Suprapubic skin (tissue), 4 donors: ENCODE measurements at regions not wholly inside any gene's neighbourhood (a gene's known extent, or its start where the extent isn't known, plus 50 kb on each side); places are given as distances from the start of the nearest gene placed in this dataset.

Experiments
- DNase-seq, 2 donors: peaks; one replicate each; pipeline ENCODE4 v3.0.0-alpha.2; 2019; ENCODE audit warnings: low spot score in 2 of 2
- H3K27ac ChIP-seq: fragments of 200-600 bp; sonication (generic); one replicate; pipeline ENCODE4 v1.5.1; 2019
- H3K27me3 ChIP-seq: fragments of 200-600 bp; sonication (generic); one replicate; pipeline ENCODE4 v1.5.1; 2019
- H3K36me3 ChIP-seq: fragments of 200-600 bp; sonication (generic); one replicate; pipeline ENCODE4 v1.5.1; 2019
- H3K4me1 ChIP-seq: fragments of 200-600 bp; sonication (generic); one replicate; pipeline ENCODE4 v1.5.1; 2019
- H3K4me3 ChIP-seq: fragments of 200-600 bp; sonication (generic); one replicate; pipeline ENCODE4 v1.5.1; 2019; ENCODE audit warnings: mild to moderate bottlenecking
- H3K9me3 ChIP-seq: fragments of 200-600 bp; sonication (generic); one replicate; pipeline ENCODE4 v1.5.1; 2019
- EP300 ChIP-seq: sonication (generic); formaldehyde crosslinking; IDR thresholded peaks from one replicate; pipeline ENCODE4 v1.6.1; 2017; ENCODE audit warnings: antibody characterized with exemption
- POLR2A ChIP-seq, 2 donors: fragments of 450-650 bp; IDR thresholded peaks; one replicate each; pipeline ENCODE4 v1.6.1; 2017; ENCODE audit warnings: antibody characterized with exemption in 2 of 2, mild to moderate bottlenecking in 2 of 2, moderate library complexity in 2 of 2
- POLR2AphosphoS5 ChIP-seq, 3 donors: sonication (generic); formaldehyde crosslinking; IDR thresholded peaks; one replicate each; pipeline ENCODE4 v1.6.1; 2017; ENCODE audit warnings: antibody characterized with exemption in 3 of 3
- WGBS: methylation state at CpG from one replicate; pipeline ENCODE4 v1.1.5; 2018; 5-methylcytosine and 5-hydroxymethylcytosine counted together
- TF ChIP-seq, protein P1 (sequence below), 2 donors: fragments of 200-600 bp in 1 of 2; fragments of 450-650 bp in 1 of 2; sonication (generic) in 1 of 2; IDR thresholded peaks; one replicate each; pipeline ENCODE4 v1.5.1; 2016 to 2019; ENCODE audit warnings: antibody characterized with exemption in 2 of 2, mild to moderate bottlenecking in 1 of 2, moderate library complexity in 1 of 2

DNA sequence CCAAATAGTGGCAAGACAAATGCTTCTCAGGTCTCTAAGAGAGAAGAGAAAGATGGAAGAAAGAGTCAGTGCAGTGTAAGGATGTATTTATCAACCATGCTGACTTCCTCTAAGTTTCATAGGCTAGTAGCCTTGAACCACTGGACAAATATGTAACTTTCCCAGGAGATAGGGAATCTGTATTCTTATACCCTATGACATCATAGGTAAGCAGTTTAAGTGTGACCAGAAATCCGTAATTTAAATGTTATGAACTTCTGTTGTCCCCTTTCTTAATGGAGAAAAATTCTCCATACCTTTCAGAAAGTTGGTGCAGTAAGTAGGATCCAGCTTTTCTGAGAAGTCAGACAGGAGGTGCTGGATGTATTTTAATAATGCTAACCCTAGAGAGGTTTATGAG, 256.2 kb downstream of the LNPK start:
- no peak for DNase-seq
- Histone ChIP-seq H3K4me1 (no peaks in the 10 kb centered on the region), H3K4me3 (no peak overlapping the region), H3K9me3 (no peaks in the 10 kb centered on the region), H3K36me3 (no peaks in the 10 kb centered on the region), H3K27me3 (no peaks in the 10 kb centered on the region), H3K27ac (no peak overlapping the region)
- 0% methylated on average over 1 of the region's 1 CpG for WGBS
- TF ChIP-seq, protein P1, sequence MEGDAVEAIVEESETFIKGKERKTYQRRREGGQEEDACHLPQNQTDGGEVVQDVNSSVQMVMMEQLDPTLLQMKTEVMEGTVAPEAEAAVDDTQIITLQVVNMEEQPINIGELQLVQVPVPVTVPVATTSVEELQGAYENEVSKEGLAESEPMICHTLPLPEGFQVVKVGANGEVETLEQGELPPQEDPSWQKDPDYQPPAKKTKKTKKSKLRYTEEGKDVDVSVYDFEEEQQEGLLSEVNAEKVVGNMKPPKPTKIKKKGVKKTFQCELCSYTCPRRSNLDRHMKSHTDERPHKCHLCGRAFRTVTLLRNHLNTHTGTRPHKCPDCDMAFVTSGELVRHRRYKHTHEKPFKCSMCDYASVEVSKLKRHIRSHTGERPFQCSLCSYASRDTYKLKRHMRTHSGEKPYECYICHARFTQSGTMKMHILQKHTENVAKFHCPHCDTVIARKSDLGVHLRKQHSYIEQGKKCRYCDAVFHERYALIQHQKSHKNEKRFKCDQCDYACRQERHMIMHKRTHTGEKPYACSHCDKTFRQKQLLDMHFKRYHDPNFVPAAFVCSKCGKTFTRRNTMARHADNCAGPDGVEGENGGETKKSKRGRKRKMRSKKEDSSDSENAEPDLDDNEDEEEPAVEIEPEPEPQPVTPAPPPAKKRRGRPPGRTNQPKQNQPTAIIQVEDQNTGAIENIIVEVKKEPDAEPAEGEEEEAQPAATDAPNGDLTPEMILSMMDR (IDR thresholded peaks at IDR 0.05), result no peak
- TF ChIP-seq EP300 (no peak), POLR2A (IDR thresholded peaks at IDR 0.05) (no peak), POLR2AphosphoS5 (IDR thresholded peaks at IDR 0.05) (no peak)

DNA sequence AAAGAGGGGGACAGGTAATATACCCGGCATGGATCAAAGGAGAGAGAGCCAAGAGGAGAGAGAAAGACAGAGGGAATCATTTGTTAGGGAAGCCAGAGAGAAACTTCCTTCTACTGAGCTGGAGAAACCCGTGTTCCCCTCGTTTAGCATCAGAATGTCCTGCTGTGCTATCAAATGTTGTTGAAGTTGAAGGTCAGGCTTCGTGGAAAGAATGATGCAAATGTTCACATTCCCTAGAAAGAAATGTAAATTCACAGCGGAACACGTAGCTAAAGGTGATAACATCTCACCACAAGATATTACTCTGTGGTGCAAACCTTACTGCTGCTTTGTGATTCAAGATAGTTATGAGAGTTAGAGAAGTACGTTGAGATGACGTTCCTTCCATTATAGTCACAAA, 258.1 kb downstream of the LNPK start:
- DNase-seq, result no peak
- Histone ChIP-seq H3K36me3 (no peaks in the 10 kb centered on the region), H3K4me3 (no peak overlapping the region), H3K9me3 (no peaks in the 10 kb centered on the region), H3K4me1 (no peaks in the 10 kb centered on the region), H3K27me3 (no peaks in the 10 kb centered on the region), H3K27ac (no peak overlapping the region)
- WGBS, result 63% methylated on average over 8 of the region's 8 CpGs
- TF ChIP-seq, protein P1 (IDR thresholded peaks at IDR 0.05), result no peak
- TF ChIP-seq POLR2AphosphoS5 (IDR thresholded peaks at IDR 0.05) (no peak), POLR2A (IDR thresholded peaks at IDR 0.05) (no peak), EP300 (no peak)

DNA sequence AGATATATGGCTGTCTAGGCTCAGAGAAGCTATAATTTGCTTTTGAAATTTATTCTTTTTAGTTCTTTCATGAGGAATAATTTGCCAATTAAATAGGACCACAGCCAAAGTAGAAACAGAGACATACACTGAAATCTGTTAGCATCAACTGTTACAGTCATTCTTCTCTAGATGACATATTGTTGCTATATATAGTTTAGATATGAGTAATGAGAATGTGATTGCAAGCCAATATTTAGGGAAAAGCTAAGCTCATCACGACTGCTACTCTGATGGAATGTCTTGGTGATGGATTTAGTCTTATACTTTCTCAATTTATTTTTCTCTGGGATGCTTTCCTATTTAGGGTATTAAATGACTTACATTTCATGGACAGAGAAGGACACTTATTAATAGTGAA, 259.1 kb downstream of the LNPK start:
- WGBS, result 22% methylated on average over 1 of the region's 1 CpG
- Histone ChIP-seq H3K4me3 (no peak overlapping the region), H3K36me3 (no peaks in the 10 kb centered on the region), H3K27me3 (no peaks in the 10 kb centered on the region), H3K27ac (no peak overlapping the region), H3K9me3 (no peaks in the 10 kb centered on the region), H3K4me1 (no peaks in the 10 kb centered on the region)
- no peak for TF ChIP-seq POLR2AphosphoS5 (IDR thresholded peaks at IDR 0.05)
- TF ChIP-seq, protein P1 (IDR thresholded peaks at IDR 0.05), result no peak
- no peak for TF ChIP-seq POLR2A (IDR thresholded peaks at IDR 0.05)
- no peak for TF ChIP-seq EP300
- no peak for DNase-seq

DNA sequence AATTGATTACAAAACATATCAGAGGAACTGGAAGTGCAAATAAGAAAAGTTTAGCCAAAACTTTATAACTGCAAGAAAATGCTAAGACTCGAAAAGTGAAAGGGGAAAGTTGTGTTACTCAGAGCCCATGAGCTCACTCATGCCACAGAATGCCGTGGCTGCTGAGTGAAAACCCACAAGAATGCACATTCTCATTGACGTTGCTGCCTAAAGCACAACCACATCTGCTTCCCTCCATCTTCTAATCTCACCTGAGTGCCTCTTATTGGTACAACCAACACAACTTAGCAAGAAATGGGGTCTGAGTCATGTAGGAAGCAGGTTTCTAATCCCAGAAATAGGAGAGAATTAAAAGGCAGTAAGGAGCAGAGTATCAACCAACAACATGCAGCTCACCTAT, 259.7 kb downstream of the LNPK start:
- DNase-seq, result no peak
- H3K4me1 ChIP-seq, result no peaks in the 10 kb centered on the region
- H3K27ac ChIP-seq, result no peak overlapping the region
- WGBS, result 76% methylated on average over 3 of the region's 3 CpGs
- H3K9me3 ChIP-seq, result no peaks in the 10 kb centered on the region
- no peaks in the 10 kb centered on the region for H3K27me3 ChIP-seq
- TF ChIP-seq, protein P1 (IDR thresholded peaks at IDR 0.05), result no peak
- TF ChIP-seq POLR2A (IDR thresholded peaks at IDR 0.05) (no peak), EP300 (no peak), POLR2AphosphoS5 (IDR thresholded peaks at IDR 0.05) (no peak)
- H3K4me3 ChIP-seq, result no peak overlapping the region
- H3K36me3 ChIP-seq, result no peaks in the 10 kb centered on the region

DNA sequence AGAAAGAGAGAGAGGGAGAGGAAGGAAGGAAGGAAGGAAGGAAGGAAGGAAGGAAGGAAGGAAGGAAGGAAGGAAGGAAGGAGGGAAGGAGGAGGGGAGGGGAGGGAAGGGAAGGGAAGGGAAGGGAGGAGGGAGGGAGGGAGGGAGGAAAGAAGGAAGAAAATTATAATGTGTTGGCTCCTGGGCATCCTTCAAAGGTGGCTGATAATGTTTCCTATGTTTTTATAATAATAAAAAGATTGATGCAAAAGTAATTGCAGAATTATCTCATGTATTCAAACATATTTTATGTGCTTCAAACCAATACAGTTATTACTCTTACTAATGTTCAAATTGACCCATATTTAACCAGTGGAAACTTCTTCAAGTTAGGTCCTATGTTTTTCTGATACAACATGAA, 260.9 kb downstream of the LNPK start:
- no peak overlapping the region for H3K27ac ChIP-seq
- H3K27me3 ChIP-seq, result no peaks in the 10 kb centered on the region
- no peak overlapping the region for H3K4me3 ChIP-seq
- TF ChIP-seq, protein P1 (IDR thresholded peaks at IDR 0.05), result no peak
- no peak for TF ChIP-seq EP300
- no peak for TF ChIP-seq POLR2A (IDR thresholded peaks at IDR 0.05)
- no peak for TF ChIP-seq POLR2AphosphoS5 (IDR thresholded peaks at IDR 0.05)
- no peaks in the 10 kb centered on the region for H3K36me3 ChIP-seq
- H3K4me1 ChIP-seq, result no peaks in the 10 kb centered on the region
- DNase-seq, result no peak
- H3K9me3 ChIP-seq, result no peaks in the 10 kb centered on the region
